Mesenchymal stem cell (in vitro differentiated cells and primary cell): ENCODE measurements at regions not wholly inside any gene's neighbourhood (a gene's known extent, or its start where the extent isn't known, plus 50 kb on each side); places are given as distances from the start of the nearest gene placed in this dataset.

ENCODE experiments used
- DNase-seq: peaks from one replicate; pipeline ENCODE4 v3.0.0-alpha.2; 2013
- H2AFZ ChIP-seq: one replicate; pipeline ENCODE4 v1.6.1; 2013; ENCODE audit warnings: low read depth, mild to moderate bottlenecking, control low read depth, inconsistent platforms, low read length, moderate library complexity
- H2AK5ac ChIP-seq: 2 replicates; pipeline ENCODE4 v1.6.1; 2013; ENCODE audit warnings: low read length, moderate library complexity, mild to moderate bottlenecking, inconsistent platforms; ENCODE audit not compliant: severe bottlenecking
- H2BK120ac ChIP-seq: one replicate; pipeline ENCODE4 v1.6.1; 2013; ENCODE audit warnings: low read depth, mild to moderate bottlenecking, inconsistent platforms, low read length, moderate library complexity
- H2BK12ac ChIP-seq, 2 experiments: one replicate each; pipeline ENCODE4 v1.6.1; 2013; ENCODE audit warnings: inconsistent platforms in 2 of 2, low read length in 2 of 2, mild to moderate bottlenecking in 2 of 2, moderate library complexity in 2 of 2, control low read depth in 1 of 2
- H2BK15ac ChIP-seq: one replicate; pipeline ENCODE4 v1.6.1; 2013; ENCODE audit warnings: mild to moderate bottlenecking, low read depth, inconsistent platforms; ENCODE audit not compliant: poor library complexity, severe bottlenecking
- H2BK5ac ChIP-seq: 2 replicates; pipeline ENCODE4 v1.6.1; 2013; ENCODE audit warnings: low read depth, mild to moderate bottlenecking, low read length, control low read depth, inconsistent platforms; ENCODE audit not compliant: poor library complexity, severe bottlenecking
- H3K14ac ChIP-seq, 2 experiments: one replicate each; pipeline ENCODE4 v1.6.1; 2013; ENCODE audit warnings: inconsistent platforms in 2 of 2, low read length in 2 of 2, control low read depth in 1 of 2, mild to moderate bottlenecking in 1 of 2, moderate library complexity in 1 of 2
- H3K18ac ChIP-seq, 2 experiments: one replicate each; pipeline ENCODE4 v1.6.1; 2013; ENCODE audit warnings: inconsistent platforms in 2 of 2, low read length in 2 of 2, control low read depth in 1 of 2, low read depth in 1 of 2, mild to moderate bottlenecking in 1 of 2
- H3K23ac ChIP-seq, 2 experiments: one replicate each; pipeline ENCODE4 v1.6.1; 2013; ENCODE audit warnings: inconsistent platforms in 2 of 2, low read length in 2 of 2, mild to moderate bottlenecking in 2 of 2, moderate library complexity in 2 of 2, control low read depth in 1 of 2
- H3K27ac ChIP-seq: 2 replicates; pipeline ENCODE4 v1.5.1; 2013; ENCODE audit warnings: mild to moderate bottlenecking, moderate library complexity, low read length, control low read depth, inconsistent platforms; ENCODE audit not compliant: poor library complexity, severe bottlenecking
- H3K27me3 ChIP-seq, 2 experiments: 2 replicates each; pipeline versions ENCODE4 v1.6.1 to v1.7.0; 2013; ENCODE audit warnings: low read length in 2 of 2, mild to moderate bottlenecking in 2 of 2, moderate library complexity in 2 of 2, control low read depth in 1 of 2, inconsistent platforms in 1 of 2; ENCODE audit not compliant: control insufficient read depth in 1 of 2, insufficient read depth in 1 of 2
- H3K36me3 ChIP-seq, 2 experiments: 2 replicates each; pipeline versions ENCODE4 v1.6.1 to v1.7.0; 2013; ENCODE audit warnings: low read length in 2 of 2, control low read depth in 1 of 2, inconsistent platforms in 1 of 2, low read depth in 1 of 2, mild to moderate bottlenecking in 1 of 2; ENCODE audit not compliant: insufficient read depth in 2 of 2, control insufficient read depth in 1 of 2
- H3K4ac ChIP-seq, 2 experiments: one replicate each; pipeline ENCODE4 v1.6.1; 2013; ENCODE audit warnings: inconsistent platforms in 2 of 2, low read length in 2 of 2, mild to moderate bottlenecking in 2 of 2, moderate library complexity in 2 of 2, control low read depth in 1 of 2, low read depth in 1 of 2
- H3K4me1 ChIP-seq: 2 replicates; pipeline ENCODE4 v1.6.1; 2013; ENCODE audit warnings: low read depth, low read length, control low read depth; ENCODE audit not compliant: control insufficient read depth, insufficient read depth
- H3K4me2 ChIP-seq: 2 replicates; pipeline ENCODE4 v1.6.1; 2013; ENCODE audit warnings: low read length, mild to moderate bottlenecking, inconsistent platforms; ENCODE audit not compliant: poor library complexity, severe bottlenecking
- H3K4me3 ChIP-seq, 2 experiments: 2 replicates each; pipeline versions ENCODE4 v1.5.1 to v1.7.0; 2013; ENCODE audit warnings: low read length in 2 of 2, mild to moderate bottlenecking in 2 of 2, control low read depth in 1 of 2, low read depth in 1 of 2; ENCODE audit not compliant: insufficient read depth in 1 of 2
- H3K79me1 ChIP-seq: replicated peaks from 2 replicates; pipeline ENCODE4 v1.6.1; 2013; ENCODE audit warnings: mild to moderate bottlenecking, control low read depth, low read length, inconsistent platforms; ENCODE audit not compliant: poor library complexity, severe bottlenecking
- H3K9ac ChIP-seq: 2 replicates; pipeline ENCODE4 v1.7.0; 2013; ENCODE audit warnings: mild to moderate bottlenecking, low read length, moderate library complexity
- H3K9me3 ChIP-seq: 2 replicates; pipeline ENCODE4 v1.7.0; 2013; ENCODE audit warnings: mild to moderate bottlenecking, low read length; ENCODE audit not compliant: control insufficient read depth
- H4K8ac ChIP-seq: one replicate; pipeline ENCODE4 v1.6.1; 2013; ENCODE audit warnings: inconsistent platforms, mild to moderate bottlenecking, low read length, moderate library complexity
- H4K91ac ChIP-seq: one replicate; pipeline ENCODE4 v1.6.1; 2013; ENCODE audit warnings: mild to moderate bottlenecking, low read length, inconsistent platforms
- WGBS: methylation state at CpG from one replicate; pipeline ENCODE4 v1.1.7; 2013; ENCODE audit warnings: mixed read lengths; 5-methylcytosine and 5-hydroxymethylcytosine counted together

DNA sequence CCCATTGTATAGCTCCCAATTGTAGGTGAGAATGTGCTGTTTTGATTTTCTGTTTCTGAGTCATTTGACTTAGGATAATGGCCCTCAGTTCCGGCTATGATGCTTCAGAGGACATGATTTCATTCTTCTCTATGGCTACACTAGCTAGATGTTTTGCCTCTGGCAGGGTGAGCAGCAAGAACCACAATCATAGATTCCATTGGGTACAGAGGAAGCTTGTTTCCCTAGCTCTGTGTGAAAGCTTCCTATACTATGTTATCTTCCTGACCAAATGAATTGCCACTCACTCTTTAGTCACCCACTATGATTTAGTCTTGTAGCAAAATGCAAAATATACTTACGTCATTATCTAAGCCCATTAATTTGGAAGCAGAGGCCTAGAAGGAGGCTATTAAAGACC is 616.3 kb downstream of the PLA2G4A start:
- no peak overlapping the region for H3K4ac ChIP-seq
- H4K8ac ChIP-seq = no peak overlapping the region
- H3K4me2 ChIP-seq = no peak overlapping the region
- no peaks in the 10 kb centered on the region for H3K9me3 ChIP-seq
- H3K36me3 ChIP-seq = no peaks in the 10 kb centered on the region
- no peak overlapping the region for H3K14ac ChIP-seq
- WGBS = 92% methylated on average over 2 of the region's 2 CpGs
- no peak overlapping the region for H3K9ac ChIP-seq
- H2BK120ac ChIP-seq = no peak overlapping the region
- no peaks in the 10 kb centered on the region for H3K27me3 ChIP-seq
- no peak overlapping the region for H4K91ac ChIP-seq
- no peak overlapping the region for H3K4me3 ChIP-seq
- H2BK15ac ChIP-seq = no peak overlapping the region
- no peak overlapping the region for H3K23ac ChIP-seq
- DNase-seq = no peak
- H3K18ac ChIP-seq = no peak overlapping the region
- no peak overlapping the region for H3K27ac ChIP-seq
- no peaks in the 10 kb centered on the region for H3K79me1 ChIP-seq
- H2AK5ac ChIP-seq = no peak overlapping the region
- no peak overlapping the region for H2AFZ ChIP-seq
- no peak overlapping the region for H2BK12ac ChIP-seq
- H3K4me1 ChIP-seq = no peaks in the 10 kb centered on the region
- H2BK5ac ChIP-seq = no peak overlapping the region

DNA sequence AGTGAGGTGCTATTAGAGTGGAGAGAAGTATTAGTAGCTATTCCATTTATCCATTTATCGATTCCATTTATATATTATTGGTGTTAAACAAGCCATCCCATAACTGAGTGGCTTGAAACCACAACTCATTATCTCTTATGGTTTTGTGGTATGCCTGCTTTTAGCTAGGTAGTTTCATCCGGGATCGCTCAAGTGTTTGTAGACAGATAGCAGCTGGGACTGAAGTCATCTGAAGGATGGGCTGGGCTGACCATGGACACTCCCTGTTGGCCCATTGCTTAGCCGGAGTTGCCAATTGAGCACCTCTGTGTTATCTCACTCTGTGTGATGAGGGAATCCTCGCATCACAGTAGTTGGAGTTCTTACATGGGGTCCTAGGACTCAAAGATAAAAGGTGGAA is 622.5 kb downstream of the PLA2G4A start:
- no peak for DNase-seq
- H3K14ac ChIP-seq = no peak overlapping the region
- H3K18ac ChIP-seq = no peak overlapping the region
- no peak overlapping the region for H2AK5ac ChIP-seq
- H2BK12ac ChIP-seq = no peak overlapping the region
- no peak overlapping the region for H4K8ac ChIP-seq
- no peak overlapping the region for H3K27ac ChIP-seq
- no peaks in the 10 kb centered on the region for H3K79me1 ChIP-seq
- 86% methylated on average over 4 of the region's 5 CpGs for WGBS
- H3K4me2 ChIP-seq = no peak overlapping the region
- no peak overlapping the region for H2BK5ac ChIP-seq
- no peak overlapping the region for H3K4ac ChIP-seq
- H2AFZ ChIP-seq = no peak overlapping the region
- H3K9me3 ChIP-seq = no peaks in the 10 kb centered on the region
- H2BK120ac ChIP-seq = no peak overlapping the region
- H3K36me3 ChIP-seq = no peaks in the 10 kb centered on the region
- no peak overlapping the region for H2BK15ac ChIP-seq
- H3K4me1 ChIP-seq = no peaks in the 10 kb centered on the region
- no peak overlapping the region for H4K91ac ChIP-seq
- no peak overlapping the region for H3K23ac ChIP-seq
- no peaks in the 10 kb centered on the region for H3K27me3 ChIP-seq
- H3K9ac ChIP-seq = no peak overlapping the region
- no peak overlapping the region for H3K4me3 ChIP-seq

DNA sequence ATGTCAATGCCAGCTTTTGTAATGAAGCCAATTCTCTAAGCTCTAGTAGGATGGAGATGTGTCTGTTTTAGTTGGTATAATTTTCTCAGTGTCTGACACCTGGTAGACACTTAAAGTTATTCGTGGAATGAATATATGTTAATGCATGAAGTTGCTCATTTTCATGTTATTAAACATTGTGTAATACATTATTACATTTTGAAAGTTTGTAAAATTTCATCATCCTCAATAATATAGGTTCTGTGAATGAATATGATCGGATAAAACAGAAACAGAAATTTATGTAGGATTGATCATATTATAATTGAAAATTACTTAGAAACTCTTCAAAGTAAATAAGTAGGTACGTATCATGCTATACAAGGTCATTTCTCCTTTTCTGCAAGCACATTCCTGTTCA is 625.3 kb downstream of the PLA2G4A start:
- Histone ChIP-seq H3K4me2 (no peak overlapping the region), H2BK12ac (no peak overlapping the region), H3K79me1 (no peaks in the 10 kb centered on the region), H4K8ac (no peak overlapping the region), H3K23ac (no peak overlapping the region), H2AFZ (no peak overlapping the region), H3K27ac (no peak overlapping the region), H2AK5ac (no peak overlapping the region), H3K4me3 (no peak overlapping the region), H3K4me1 (no peaks in the 10 kb centered on the region), H2BK120ac (no peak overlapping the region), H4K91ac (no peak overlapping the region), H3K9me3 (no peaks in the 10 kb centered on the region), H3K36me3 (no peaks in the 10 kb centered on the region), H3K27me3 (no peaks in the 10 kb centered on the region), H3K18ac (no peak overlapping the region), H3K4ac (no peak overlapping the region), H2BK5ac (no peak overlapping the region), H2BK15ac (no peak overlapping the region), H3K9ac (no peak overlapping the region), H3K14ac (no peak overlapping the region)
- DNase-seq = no peak
- no CpG with 5 or more reads among the region's 3 CpGs for WGBS

DNA sequence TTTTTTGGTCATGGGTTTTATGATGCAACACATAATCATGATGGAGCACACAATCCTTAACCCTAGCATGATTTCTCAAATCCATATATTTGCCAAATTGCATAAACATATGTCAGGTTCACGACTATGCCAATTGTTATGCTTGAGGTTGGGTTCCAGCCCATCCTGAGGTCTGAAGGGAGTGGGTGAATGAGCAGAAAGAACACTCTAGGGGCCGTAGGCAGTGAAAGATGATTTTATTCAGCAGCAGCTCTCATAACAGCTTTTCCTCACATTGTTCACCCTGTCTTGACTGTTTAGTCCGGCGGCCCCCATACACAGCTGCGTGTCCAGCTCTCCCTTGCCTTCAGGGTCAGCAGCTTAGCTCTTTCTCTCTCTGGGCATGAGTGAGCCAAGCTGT is 627.7 kb downstream of the PLA2G4A start:
- no peaks in the 10 kb centered on the region for H3K79me1 ChIP-seq
- H3K4me2 ChIP-seq = no peak overlapping the region
- H2BK12ac ChIP-seq = no peak overlapping the region
- no peak overlapping the region for H3K27ac ChIP-seq
- no peaks in the 10 kb centered on the region for H3K36me3 ChIP-seq
- H3K18ac ChIP-seq = no peak overlapping the region
- no peak overlapping the region for H2AK5ac ChIP-seq
- H3K4me1 ChIP-seq = no peaks in the 10 kb centered on the region
- no peak overlapping the region for H3K4me3 ChIP-seq
- DNase-seq = no peak
- no peak overlapping the region for H2BK5ac ChIP-seq
- no peak overlapping the region for H2AFZ ChIP-seq
- H2BK120ac ChIP-seq = no peak overlapping the region
- no peak overlapping the region for H3K14ac ChIP-seq
- H4K8ac ChIP-seq = no peak overlapping the region
- H3K9ac ChIP-seq = no peak overlapping the region
- WGBS = 94% methylated on average over 5 of the region's 5 CpGs
- no peak overlapping the region for H4K91ac ChIP-seq
- no peak overlapping the region for H3K23ac ChIP-seq
- H3K27me3 ChIP-seq = no peaks in the 10 kb centered on the region
- H3K4ac ChIP-seq = no peak overlapping the region
- no peak overlapping the region for H2BK15ac ChIP-seq
- peaks cover 4% of the 10 kb centered on the region for H3K9me3 ChIP-seq
